ENCODE measurements at regions not wholly inside any gene's neighbourhood (a gene's known extent, or its start where the extent isn't known, plus 50 kb on each side); places are given as distances from the start of the nearest gene placed in this dataset.

DNA sequence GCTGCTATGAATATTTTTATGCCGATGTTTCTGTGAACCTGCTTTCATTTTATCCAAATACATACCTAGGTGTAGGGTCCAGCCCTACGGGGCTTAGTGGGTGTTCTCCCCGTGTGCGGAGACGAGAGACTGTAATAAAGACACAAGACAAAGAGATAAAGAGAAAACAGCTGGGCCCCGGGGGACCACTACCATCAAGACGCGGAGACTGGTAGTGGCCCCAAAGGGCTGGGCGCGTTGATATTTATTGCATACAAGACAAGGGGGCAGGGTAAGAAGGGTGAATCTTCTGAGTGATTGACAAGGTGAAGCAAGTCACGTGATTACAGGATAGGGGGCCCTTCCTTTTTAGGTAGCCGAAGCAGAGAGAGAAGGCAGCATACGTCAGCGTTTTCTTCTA lies 920.1 kb downstream of the BRD1 start:
- Mint-ChIP-seq H3K4me3 (no peak overlapping the region), H3K9me3 (no peaks in the 10 kb centered on the region), H3K27ac (ENCODE audit: unreplicated experiment) (no peak overlapping the region), H3K4me1 (no peaks in the 10 kb centered on the region), H3K27me3 (ENCODE audit: low read depth) (no peaks in the 10 kb centered on the region), H3K36me3 (ENCODE audit: low read depth) (no peaks in the 10 kb centered on the region)
- DNase-seq (ENCODE audit: low read depth, low spot score), result no peak
- TF ChIP-seq, protein P1, sequence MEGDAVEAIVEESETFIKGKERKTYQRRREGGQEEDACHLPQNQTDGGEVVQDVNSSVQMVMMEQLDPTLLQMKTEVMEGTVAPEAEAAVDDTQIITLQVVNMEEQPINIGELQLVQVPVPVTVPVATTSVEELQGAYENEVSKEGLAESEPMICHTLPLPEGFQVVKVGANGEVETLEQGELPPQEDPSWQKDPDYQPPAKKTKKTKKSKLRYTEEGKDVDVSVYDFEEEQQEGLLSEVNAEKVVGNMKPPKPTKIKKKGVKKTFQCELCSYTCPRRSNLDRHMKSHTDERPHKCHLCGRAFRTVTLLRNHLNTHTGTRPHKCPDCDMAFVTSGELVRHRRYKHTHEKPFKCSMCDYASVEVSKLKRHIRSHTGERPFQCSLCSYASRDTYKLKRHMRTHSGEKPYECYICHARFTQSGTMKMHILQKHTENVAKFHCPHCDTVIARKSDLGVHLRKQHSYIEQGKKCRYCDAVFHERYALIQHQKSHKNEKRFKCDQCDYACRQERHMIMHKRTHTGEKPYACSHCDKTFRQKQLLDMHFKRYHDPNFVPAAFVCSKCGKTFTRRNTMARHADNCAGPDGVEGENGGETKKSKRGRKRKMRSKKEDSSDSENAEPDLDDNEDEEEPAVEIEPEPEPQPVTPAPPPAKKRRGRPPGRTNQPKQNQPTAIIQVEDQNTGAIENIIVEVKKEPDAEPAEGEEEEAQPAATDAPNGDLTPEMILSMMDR (conservative IDR thresholded peaks at IDR 0.05), result no peak

DNA sequence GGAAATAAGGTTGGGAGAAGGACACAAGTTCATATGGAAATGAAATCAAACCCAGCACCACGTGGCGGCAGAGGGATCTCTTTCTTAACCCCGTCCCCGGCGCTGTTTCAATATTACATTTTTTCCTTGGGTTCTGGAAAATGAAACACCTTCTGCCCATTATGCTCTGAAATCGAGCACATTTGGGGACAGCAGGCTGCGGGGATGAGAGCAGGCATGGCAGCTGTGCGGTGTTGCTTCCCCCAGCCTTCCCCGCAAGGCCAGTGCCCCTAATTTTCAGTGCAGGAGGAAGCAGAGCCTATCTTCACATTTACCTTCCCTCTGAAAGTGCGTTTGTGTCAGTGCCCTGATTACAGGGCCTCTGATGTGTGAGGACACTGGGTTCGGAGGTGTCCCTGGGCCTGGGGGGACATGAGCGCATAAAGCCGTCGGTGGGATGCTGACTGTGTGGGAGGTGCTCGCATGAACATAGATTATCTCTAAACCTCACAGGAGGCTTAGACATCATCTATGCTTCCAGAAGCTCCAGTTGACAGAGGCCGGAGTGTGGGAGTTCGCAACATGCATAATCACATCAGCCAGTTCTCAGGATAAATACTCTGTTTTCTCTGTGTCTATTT lies 921.3 kb downstream of the BRD1 start:
- H3K9me3 Mint-ChIP-seq, result no peaks in the 10 kb centered on the region
- no peak overlapping the region for H3K27ac Mint-ChIP-seq (ENCODE audit: unreplicated experiment)
- TF ChIP-seq, protein P1 (conservative IDR thresholded peaks at IDR 0.05), result no peak
- no peaks in the 10 kb centered on the region for H3K4me1 Mint-ChIP-seq
- no peaks in the 10 kb centered on the region for H3K27me3 Mint-ChIP-seq (ENCODE audit: low read depth)
- no peaks in the 10 kb centered on the region for H3K36me3 Mint-ChIP-seq (ENCODE audit: low read depth)
- DNase-seq (ENCODE audit: low read depth, low spot score), result no peak
- H3K4me3 Mint-ChIP-seq, result no peak overlapping the region

DNA sequence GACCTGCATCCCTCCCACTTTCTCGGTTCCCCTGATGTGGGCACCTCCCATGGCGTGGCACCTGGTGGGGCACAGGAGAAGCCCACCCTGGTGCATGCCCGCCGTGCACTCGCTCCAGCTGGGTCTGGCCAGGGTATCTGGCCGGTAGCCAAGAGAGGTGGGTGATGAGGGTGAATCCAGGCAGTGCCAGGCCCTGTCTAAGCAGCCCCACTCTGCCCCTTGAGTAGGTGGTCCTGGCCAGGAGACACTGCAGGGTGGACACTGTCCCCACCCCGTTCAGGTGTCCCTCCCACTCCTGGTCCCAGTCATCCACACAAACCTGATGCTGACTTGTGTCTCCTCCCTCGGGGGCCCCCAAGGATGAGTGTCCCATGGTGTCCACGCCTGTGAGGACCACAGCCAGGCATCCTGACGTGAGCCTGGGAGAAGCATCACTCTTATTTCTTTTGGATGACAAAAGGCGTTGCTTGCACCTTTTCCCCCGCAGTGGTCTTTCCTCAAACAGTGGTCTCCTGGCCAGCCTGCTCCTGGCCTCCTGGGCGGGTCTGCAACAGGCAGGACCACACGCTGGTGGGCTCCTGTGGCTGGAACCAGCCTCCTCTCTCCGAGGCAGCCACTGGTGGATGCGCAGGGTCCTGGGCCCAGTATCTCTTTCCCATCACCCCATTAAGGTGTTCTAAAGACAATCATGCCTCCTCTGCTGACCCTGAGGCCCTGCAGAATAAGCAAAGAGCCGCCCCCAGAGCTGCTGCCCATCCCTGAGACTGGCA lies 922.3 kb downstream of the BRD1 start:
- Mint-ChIP-seq H3K4me3 (no peak overlapping the region), H3K27me3 (ENCODE audit: low read depth) (no peaks in the 10 kb centered on the region), H3K9me3 (no peaks in the 10 kb centered on the region)

DNA sequence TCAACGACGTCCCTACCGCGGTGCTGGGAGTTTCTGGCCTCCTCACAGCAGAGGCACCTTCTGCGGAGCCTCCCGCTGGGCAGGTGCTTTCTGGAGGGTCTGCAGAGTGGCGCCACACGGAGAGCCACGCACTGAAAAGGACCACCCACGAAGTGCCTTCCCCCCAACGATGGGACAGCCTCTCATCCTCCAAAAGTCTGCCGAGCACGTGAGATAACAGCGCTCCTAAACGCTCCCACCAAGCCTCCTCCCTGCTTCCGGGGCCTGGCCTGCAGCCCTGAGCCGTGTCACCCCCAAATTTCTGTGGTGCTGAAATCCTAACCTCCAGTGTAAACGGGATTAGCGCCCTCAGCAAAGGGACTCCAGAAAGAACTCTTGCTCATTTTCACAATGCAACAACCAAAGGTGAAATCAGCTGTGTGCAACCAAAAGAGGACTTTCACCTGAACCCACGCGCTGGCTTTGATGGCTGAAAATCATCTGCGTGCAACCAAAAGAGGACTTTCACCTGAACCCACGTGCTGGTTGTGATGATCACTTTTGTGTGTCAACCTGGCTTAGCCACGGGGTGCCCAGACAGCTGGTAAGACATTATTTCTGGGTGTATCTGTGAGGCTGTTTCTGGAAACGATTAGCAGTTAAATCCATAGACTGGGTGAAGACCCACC lies 924.6 kb downstream of the BRD1 start:
- H3K9me3 Mint-ChIP-seq, result no peaks in the 10 kb centered on the region
- no peak for DNase-seq (ENCODE audit: low read depth, low spot score)
- no peak overlapping the region for H3K4me3 Mint-ChIP-seq
- H3K27me3 Mint-ChIP-seq (ENCODE audit: low read depth), result no peaks in the 10 kb centered on the region
- TF ChIP-seq, protein P1 (conservative IDR thresholded peaks at IDR 0.05), result no peak
- no peak overlapping the region for H3K27ac Mint-ChIP-seq (ENCODE audit: unreplicated experiment)
- H3K4me1 Mint-ChIP-seq, result no peaks in the 10 kb centered on the region
- no peaks in the 10 kb centered on the region for H3K36me3 Mint-ChIP-seq (ENCODE audit: low read depth)

More for the DNA sequence above, 922.3 kb downstream of the BRD1 start:
- H3K4me1 Mint-ChIP-seq, result no peaks in the 10 kb centered on the region
- TF ChIP-seq, protein P1 (conservative IDR thresholded peaks at IDR 0.05), result no peak
- DNase-seq (ENCODE audit: low read depth, low spot score), result no peak
- H3K27ac Mint-ChIP-seq (ENCODE audit: unreplicated experiment), result no peak overlapping the region
- no peaks in the 10 kb centered on the region for H3K36me3 Mint-ChIP-seq (ENCODE audit: low read depth)

DNA sequence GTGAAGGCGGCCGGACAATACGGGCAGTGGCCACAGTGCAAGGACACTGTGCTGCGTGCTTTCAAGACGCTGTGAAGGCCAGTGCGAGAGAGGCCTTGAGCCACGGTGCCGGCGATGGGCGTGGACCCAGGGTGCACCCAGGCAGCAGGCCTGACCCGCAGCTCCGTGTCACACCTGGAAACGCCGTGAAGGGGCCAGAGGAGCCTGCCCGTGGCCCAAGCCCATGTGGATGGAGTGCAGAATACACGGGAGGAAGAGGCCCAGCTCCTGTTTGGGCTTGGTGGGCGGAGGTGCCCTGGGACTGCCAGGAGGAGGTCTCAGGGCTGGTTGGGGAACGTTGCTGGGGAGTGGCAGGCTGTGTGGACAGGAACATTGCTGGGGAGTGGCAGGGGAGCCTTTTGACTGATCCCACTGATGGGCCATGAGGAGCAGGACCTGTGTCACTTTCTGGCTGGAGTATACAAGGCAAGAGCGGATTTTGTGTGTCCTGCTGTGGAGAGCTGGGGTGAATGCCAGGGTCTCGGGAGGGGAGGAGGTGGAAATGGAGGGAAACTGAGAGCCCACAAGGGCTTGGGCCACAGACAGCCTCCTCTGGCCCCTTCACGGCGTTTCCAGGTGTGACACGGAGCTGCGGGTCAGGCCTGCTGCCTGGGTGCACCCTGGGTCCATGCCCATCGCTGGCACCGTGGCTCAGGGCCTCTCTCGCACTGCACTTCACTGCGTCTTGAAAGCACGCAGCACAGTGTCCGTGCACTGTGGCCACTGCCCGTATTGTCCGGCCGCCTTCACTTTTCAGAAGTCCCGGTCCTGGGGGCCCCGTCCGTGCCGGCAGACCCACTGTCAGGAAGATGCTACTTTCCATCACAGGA lies 925.4 kb downstream of the BRD1 start:
- Mint-ChIP-seq H3K4me1 (no peaks in the 10 kb centered on the region), H3K36me3 (ENCODE audit: low read depth) (no peaks in the 10 kb centered on the region), H3K27ac (ENCODE audit: unreplicated experiment) (no peak overlapping the region), H3K9me3 (no peaks in the 10 kb centered on the region), H3K4me3 (no peak overlapping the region), H3K27me3 (ENCODE audit: low read depth) (no peaks in the 10 kb centered on the region)
- TF ChIP-seq, protein P1 (conservative IDR thresholded peaks at IDR 0.05), result no peak
- no peak for DNase-seq (ENCODE audit: low read depth, low spot score)

Measured in neural crest cell (in vitro differentiated cells).